Stimulated activated CD4-positive, alpha-beta T cell treated with anti-CD3 and anti-CD28 coated beads, Interleukin-4, amount 100 ng/mL, for 48 hours (primary cell): ENCODE measurements at regions not wholly inside any gene's neighbourhood (a gene's known extent, or its start where the extent isn't known, plus 50 kb on each side); places are given as distances from the start of the nearest gene placed in this dataset.

Experiments used
- DNase-seq, 2 donors: peaks; one replicate each; pipeline ENCODE4 v3.0.0-alpha.2; 2020; ENCODE audit warnings: low read depth in 2 of 2

DNA sequence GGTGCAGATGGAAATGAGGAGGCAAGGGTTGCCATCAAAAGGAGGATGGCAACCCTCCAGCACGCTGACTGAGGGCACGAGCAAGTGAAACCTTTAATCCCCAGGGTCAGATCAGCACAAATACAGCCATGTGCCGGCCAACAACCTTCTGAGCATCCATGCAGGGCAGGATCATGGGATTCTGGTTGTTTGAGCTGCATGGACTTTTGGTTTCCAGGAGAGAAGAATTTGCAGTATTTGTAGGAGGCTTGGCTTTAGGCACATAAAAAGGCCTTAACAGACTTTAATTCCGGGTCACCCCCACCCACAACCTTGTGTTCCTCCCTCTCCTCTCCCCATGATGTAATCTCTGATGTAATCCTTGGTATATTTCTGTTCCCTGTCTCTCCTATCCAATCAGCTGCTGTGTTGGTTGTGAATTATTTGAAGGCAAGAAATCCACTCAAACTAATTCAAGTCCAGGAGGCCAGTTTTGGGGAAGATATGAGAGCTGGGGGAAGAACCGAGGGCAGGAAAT lies 254.3 kb downstream of the SHQ1 start:
- no peak for DNase-seq

DNA sequence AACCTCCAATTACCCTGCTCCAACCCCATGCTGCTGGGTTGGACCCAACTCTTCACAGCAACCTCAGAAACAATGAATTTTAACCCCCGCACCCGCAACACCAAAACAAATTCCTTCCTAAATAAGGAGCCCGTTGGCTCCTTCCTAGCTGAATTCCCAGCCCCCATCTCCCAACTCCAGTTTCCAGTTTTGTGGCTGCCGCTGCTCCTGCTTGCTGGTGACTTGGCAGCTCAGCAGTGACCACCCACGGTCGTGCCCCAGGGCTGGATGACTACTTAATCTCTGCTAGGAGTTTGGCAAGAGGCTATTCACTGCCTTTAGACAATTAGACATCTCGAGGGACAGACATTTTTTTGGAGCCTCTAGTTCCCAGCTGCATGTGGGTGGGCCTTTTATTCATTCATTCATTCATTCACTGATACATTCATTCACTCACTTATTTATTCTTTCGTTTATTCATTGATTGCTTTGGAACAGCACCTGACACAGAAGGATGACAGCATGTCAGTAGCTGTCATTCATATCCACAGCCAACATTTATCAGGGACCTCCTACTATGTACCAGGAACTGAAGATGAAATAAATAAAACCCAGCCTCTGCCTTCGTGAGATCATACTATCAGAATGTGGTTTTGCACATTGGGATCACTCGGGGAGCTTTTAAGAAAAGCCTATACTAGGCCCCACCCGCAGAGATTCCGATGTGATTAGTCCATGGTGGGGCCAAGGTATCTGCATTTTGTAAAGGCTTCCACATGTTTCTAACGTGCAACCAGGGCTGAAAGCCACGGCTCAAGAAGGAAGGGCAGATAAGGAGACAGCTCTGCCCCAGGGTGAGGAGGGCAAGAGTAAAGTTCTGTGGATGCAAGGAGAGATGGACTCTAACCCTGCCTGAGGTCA lies 256.5 kb downstream of the SHQ1 start:
- no peak for DNase-seq

DNA sequence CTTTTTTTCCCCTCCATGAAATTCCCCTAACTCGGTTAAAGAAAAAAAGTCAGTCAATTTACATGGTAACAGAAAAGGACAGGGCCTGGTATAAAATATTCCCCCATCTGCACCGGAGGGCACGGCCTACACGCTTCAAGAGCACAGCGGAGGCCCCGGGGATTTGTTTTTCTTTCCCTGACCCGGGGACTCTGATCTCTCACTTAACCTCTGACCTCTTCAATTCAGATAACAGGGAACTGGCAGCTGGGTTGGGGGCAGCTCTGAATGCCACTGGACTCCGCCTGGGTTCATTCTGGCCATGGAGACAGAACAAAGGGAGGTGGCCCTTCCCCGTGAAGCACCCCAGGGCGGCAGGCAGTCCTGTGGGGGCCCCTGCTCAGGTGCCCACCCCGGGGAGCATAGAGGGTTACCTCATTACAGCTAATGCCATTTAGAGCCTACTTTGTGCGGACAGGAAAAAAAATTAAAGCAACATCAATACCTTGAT lies 257.5 kb downstream of the SHQ1 start:
- no peak for DNase-seq

DNA sequence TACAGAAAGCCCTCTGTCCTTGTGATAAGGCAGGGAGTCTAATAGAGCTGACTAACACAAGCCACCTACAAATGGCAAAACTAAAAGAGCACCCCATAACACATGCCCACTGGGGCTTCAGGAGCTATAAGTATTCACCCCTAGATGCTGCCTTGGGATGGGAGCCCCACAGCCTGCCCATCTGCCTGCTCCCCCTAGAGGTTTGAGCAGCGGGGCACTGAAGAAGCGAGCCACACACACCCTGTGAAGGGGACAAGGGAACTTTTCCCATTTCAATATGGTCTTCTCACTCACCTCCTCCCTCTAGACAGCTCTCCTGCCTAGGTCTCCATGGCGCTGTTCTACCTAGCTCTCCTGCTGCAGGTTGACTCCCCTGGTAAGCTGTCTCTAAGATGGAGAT lies 261.0 kb downstream of the SHQ1 start:
- no peak for DNase-seq

DNA sequence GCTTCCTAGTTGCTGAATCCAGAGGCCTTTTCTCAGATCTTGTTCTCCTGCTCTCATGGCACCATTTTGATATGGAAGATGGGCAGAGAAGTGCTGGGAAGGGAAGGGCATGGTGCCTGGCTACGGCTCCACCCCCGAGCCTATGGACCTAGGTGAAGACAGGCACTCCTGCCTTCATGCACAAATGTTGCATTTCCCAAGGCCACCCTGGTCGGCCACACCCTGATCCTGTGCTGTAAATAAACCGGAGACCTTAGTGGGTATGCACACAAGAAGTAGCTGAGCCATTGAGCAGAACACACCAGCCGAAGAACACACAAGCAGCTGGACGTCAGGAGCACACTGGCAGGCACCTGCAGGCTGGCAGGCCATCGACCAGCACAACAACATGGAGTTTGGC lies 261.6 kb downstream of the SHQ1 start:
- DNase-seq = no peak

DNA sequence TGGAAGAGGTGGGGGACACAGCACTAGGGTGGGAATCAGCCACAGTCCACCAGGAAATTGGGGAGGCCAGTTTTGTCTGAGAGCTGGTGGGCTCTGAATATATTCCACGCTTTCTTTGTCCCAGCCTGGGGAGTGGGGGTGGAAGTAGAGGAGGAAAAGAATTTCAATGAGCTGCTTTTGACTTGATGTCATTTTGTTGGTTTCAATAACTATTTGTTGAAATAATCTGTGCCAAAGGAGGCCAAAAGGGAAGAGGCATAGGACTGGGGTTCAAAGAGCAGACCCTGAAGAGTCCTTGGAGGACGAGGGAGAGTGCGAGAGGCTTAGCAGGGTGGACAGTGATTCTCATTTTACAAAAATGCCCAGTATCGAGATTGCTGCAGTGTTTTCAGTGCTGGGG lies 262.3 kb downstream of the SHQ1 start:
- DNase-seq = no peak

DNA sequence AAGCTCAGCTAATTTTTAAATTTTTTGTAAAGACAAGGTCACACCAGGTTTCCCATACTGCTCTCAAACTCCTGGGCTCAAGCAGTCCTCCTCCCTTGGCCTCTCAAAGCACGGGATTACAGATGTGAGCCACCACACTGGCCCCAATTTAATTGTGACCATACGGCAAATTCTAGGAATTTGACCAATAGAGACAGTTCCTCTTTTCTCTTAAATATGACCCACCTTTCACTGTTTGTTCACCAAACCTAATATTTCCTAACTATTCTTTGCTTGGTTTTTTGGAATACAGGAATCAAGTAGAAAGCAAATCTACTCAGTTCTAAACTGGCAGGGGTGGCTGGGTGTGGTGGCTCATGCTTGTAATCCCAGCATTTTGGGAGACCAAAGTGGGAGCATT lies 264.0 kb downstream of the SHQ1 start:
- no peak for DNase-seq

DNA sequence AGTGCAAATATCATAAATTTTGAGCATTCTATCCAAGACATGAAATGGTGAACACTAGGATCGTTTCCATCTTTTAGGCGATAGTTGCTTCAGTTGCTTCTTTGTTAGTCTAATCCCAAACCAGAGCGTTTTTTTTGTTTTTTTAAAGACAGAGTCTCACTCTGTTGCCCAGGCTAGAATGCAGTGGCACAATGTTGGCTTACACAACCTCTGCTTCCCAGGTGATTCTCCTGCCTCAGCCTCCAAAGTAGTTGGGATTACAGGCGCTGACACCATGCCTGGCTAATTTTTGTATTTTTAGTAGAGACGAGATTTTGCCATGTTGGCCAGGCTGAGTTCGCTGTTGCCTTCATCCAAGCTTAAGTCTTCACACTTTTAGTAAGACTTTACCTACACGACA lies 265.3 kb downstream of the SHQ1 start:
- DNase-seq = no peak

DNA sequence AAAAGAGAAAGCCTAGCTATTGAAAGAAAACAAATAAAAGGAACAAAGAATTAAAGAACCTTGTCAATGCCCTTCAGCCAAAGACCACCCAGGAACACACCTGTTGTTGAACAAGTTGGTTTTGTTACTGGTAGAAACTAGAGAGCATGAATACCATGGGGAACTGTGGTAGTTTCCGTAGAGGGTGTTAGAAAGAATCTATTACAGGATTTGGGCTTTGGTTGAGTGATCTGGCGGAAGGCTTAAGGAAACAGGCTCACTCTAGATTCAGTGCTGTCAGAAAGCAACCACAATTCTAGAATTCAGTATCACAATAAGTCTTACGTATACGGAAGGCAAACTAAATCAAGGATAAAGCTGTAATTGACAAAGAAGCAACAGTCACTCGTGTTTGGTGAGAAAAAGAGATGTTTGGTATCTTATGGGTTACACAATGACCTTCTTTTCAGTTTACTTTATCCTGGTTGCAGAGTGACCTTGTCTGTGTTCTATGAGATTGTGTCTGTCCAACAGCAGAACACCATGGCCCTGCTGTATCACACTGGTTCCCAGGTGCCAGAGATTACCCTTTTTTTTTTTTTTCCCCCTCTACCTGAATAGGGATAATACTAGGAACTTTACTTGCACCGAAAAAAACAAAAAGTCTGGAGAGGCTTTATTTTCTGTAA lies 265.9 kb downstream of the SHQ1 start:
- no peak for DNase-seq

DNA sequence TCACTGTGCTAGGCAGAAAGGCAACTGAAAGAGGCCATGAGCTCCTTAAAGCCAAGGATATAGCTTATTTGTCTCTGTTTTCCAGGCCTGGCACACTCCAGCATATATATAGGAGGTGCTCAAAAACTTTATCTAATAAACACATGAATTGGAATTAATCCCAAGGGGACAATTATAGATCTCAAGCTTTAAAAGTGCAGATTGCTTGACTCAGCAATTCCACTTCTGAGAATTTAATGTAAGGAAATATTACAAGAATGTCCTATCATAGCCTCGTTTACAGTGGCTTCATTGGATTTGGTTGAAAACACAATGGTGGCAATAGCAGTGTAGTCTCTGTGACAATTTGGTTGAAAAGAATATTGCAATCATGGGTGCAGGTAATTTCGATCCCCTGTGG lies 267.3 kb downstream of the SHQ1 start:
- no peak for DNase-seq

DNA sequence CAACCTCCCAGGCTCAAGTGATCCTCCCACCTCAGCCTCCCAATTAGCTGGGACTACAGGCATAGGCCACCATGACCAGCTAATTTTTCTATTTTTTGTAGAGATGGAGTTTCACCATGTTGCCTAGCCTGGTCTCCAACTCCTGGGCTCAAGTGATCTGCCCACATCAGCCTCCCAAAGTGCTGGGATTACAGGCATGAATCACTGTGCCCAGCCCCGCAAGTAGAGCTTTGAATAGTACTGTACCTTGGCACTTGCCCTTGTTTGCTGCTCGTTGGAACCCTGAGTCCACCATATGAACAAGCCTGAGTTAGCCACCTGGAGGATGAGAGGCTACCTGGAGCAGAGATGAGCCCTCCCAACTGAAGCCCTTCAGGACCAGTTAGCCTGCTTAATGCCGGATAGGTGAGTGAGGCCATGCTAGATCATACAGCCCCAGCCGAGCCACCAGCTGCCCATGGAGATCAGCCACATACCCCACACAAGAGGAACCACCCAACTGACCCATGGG lies 267.9 kb downstream of the SHQ1 start:
- no peak for DNase-seq

DNA sequence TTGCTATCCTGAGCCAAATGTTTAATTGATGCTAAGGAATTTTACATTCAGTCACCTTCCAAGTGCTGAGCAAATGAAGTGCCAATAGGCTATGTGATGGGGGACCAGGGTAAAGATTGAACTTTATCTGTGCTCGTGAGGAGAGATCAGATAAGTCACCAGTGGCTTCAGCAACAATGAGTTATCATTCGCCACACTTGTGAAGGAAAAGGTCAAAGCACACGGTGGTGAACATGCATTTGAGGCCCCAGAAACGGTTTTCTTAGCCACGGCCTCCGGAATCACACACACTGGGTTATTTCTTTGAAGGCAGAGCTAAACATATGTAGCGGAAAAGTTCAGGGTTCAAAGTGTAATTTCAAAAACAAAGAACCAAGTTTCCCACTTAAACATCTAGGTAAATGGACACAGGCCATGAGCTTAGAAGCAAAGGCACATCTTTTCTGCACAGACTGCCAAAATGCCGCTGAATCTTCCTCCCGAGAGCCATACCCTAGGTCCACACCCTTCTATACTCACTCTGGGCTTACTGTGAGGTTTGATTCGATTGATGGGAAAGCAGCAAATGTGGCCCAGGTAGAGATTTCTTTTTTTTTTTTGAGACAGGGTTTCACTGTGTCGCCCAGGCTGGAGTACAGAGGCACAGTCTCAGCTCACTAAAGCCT lies 268.5 kb downstream of the SHQ1 start:
- no peak for DNase-seq

DNA sequence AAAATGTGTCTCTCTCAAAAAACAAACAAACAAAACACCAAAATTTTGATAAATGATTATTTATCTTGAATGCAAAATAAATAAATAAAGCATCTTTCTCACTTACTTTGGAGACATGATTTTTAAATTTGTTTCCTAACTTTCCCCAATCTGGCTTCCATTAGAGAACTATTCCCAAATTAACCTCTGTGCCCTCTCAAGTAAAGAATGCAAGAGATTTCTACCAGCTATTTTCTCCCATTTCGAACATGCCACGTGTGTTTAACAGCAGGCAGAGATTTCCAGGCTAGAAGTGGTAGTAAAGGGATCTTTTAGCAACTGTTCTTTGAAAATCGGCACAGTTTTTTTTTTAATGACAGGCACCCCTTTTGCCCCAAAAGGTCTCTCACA lies 269.1 kb downstream of the SHQ1 start:
- DNase-seq = no peak

DNA sequence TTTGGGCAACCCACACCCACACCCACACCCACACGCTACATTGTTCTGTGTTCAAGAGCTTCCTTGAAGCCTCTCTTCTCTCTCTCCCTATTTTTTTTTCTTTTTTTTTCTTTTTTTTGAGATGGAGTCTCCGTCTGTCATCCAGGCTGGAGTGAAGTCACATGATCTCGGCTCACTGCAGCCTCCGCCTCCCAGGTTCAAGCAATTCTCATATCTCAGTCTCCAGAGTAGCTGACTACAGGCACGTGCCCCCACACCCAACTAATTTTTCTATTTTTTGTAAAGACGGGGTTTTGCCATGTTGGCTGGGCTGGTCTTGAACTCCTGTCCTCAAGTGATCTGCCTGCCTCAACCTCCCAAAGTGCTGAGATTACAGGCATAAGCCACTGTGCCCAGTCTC lies 271.1 kb downstream of the SHQ1 start:
- DNase-seq = no peak

DNA sequence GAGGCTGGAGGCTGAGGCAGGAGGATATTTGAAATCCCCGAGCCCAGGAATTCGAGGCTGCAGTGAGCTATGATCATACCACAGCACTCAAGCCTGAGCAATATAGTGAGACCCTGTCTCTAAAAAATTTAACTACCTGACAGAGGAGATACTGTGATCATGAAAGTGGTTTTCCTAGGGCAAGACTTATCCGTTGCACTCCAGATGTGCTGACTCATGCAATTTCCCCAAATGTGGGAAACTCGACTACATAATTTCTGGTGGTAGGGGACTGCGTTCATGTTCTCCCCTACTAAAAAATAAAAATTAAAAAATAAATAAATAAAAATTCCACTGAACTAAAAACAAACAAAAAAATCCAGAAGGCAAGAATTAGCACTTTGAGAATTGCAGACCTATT lies 271.7 kb downstream of the SHQ1 start:
- no peak for DNase-seq

DNA sequence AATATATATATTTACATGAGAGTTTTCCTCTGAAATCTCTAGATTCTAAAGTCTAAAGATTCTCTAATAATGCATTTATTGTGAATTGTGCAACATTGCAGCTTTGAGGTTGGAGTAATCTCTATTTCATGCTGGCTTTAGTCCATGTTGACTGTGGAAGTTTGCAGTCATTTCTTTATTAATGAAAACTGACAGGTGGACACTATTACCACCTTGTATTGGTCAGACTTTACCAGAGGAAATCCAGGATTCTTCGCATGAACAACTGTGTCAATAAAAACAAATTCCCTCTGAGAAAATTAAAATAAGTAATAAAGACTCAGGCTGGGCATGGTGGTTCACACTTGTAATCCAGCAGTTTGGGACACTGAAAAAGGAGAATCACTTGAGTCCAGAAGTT lies 274.1 kb downstream of the SHQ1 start:
- DNase-seq = no peak

DNA sequence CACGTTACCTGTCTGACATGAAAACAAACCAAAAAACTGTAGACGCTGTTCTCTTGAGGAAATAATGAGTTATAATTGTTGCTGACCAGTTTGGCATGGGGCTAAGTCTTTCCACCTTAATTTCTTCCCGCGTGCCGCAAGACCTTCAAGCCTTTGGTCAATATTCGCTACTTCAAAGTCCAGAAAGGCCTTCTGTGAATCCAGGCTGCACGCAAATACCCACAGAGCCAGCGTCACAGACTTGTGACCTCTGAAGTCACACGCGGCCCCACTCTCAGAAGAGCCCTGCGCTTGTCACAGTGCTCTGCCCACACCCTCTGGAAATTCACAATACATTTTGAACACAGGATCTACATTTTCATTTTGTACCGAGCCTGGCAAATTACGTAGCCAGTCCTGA lies 275.2 kb downstream of the SHQ1 start:
- DNase-seq = no peak

DNA sequence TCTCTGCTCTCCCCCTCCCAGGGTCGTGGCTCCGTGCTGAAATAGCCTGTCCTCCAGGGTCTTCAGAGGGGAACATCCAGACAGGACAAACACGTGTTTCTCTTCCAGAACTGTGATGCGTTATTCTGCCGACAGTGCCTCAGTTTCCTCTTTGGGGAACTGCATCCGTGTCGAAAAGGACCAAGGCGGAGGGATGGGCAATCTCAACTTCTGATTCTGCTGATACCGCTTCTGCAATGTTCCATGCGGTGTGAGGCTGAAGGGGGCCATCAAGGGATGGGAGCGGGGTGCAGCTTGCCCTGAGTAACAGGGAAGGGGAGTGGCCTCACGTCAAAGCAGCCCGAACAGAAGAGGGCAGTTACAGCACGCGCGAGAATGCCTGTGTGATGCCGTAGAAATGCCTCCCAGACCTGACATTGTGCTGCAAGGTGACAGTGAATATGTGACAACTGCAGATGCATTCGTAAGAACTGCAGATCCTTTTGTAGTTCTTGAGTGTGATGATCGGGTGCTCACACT lies 275.7 kb downstream of the SHQ1 start:
- no peak for DNase-seq

DNA sequence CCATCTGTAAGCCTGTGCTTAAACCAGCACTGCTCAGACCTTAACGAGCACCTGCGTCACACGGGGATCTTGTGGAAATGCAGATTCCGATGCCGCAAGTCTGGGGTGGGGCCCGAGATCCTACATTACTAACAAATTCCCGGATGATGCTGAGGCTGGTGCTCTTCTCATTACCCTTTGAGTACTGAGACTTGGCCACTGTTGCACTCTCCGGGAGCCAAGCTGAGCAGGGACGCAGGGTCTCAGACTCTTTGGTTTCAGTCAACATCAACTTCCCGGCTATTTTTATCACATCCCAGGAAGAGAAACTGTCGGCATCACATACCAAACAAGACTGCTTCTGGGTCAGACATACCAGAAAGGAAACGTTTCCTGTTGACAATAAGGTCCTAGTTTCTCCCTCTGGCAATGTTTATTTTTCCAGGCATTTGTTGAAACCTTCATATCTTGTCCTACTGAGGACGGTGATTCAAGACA lies 276.6 kb downstream of the SHQ1 start:
- DNase-seq = no peak

DNA sequence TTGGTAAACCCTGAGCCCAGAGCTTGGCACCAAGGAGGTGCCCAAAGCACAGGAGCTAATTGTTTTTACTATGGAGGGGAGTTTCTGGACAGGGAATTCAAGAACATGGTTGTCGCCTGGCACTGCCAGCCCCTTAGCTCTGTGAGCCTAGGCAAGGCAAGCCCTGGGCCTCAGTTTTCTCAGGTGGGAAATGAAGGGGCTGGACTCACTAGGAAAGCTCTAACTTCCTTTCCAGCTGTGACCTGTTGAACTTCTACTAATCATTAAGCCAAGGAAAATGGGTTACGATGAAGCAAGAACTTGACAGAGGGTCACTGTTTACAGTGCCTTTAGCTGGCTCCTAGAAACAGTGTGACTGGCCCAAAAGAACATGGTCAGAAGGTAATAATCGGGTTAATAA lies 277.2 kb downstream of the SHQ1 start:
- DNase-seq = no peak

DNA sequence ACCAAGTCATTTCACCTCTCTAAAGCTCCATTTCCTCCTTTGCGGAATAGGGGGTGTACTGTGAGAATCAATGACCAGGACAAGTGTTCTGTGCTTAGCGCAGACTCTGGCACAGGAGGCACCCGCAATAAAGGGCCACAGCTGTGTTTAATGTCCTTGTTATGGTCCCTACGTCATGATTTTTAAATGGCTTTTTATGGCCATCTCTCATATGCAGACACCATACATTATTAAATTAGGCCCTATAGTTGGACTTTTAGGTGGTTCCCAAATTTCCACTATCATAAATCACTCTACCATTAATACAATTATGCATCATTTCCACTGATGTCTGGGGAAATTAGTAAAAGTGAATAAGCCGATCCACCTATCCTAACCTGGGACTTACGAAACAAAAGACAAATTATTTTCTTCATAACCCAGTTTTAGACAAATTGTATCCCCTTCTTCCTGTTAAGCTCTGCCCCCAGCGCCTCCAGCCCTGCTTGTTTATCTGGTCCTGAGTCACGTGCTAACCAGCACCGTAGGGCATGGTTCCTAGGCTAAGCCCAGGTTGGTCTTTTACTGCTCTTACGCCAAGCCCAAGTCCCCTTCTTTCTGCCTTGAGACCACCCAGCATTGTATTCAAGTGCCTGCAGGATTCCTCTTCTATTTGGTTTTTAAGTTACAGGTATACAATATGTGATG lies 278.3 kb downstream of the SHQ1 start:
- no peak for DNase-seq
